ENCODE measurements at regions not wholly inside any gene's neighbourhood (a gene's known extent, or its start where the extent isn't known, plus 50 kb on each side); places are given as distances from the start of the nearest gene placed in this dataset.
A peak's percentile ranks its signal among the peaks of the same experiment; 100 is the strongest.

- TF ChIP-seq, protein P1, sequence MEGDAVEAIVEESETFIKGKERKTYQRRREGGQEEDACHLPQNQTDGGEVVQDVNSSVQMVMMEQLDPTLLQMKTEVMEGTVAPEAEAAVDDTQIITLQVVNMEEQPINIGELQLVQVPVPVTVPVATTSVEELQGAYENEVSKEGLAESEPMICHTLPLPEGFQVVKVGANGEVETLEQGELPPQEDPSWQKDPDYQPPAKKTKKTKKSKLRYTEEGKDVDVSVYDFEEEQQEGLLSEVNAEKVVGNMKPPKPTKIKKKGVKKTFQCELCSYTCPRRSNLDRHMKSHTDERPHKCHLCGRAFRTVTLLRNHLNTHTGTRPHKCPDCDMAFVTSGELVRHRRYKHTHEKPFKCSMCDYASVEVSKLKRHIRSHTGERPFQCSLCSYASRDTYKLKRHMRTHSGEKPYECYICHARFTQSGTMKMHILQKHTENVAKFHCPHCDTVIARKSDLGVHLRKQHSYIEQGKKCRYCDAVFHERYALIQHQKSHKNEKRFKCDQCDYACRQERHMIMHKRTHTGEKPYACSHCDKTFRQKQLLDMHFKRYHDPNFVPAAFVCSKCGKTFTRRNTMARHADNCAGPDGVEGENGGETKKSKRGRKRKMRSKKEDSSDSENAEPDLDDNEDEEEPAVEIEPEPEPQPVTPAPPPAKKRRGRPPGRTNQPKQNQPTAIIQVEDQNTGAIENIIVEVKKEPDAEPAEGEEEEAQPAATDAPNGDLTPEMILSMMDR (IDR thresholded peaks at IDR 0.05; ENCODE audit: low read length, missing control alignments) = no peak
- no peak overlapping the region for H3K4me3 ChIP-seq (replicated peaks; ENCODE audit: low read depth, low read length)
- DNase-seq (ENCODE audit: low read depth) = no peak
Observed at GRCh38 chr1:29648798-29649188, 412.5 kb downstream of the PTPRU start.

GRCh38 chr1:29648026-29648425 is 411.7 kb downstream of the PTPRU start:
- no peak for DNase-seq (ENCODE audit: low read depth)
- TF ChIP-seq, protein P1 (IDR thresholded peaks at IDR 0.05; ENCODE audit: low read length, missing control alignments) = no peak
- H3K4me3 ChIP-seq (replicated peaks; ENCODE audit: low read depth, low read length) = no peak overlapping the region

DNA sequence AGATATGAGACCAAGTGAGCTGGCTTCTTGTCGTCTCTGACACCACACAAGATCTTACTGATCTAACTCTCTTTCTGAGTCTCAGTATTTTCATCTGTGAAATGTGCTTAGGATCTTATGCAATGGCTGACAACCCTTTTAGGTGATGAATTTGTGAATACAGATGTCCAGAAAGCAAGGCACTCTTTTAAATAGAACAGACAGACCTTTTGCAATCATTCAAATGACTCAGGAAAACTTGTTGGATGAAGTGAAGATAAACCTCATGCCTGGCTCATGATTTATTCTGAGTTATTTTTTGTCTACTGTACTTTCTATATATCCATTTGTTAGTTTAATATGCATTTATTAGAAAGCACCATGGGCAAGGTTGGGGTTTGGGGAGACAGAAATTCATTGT is 411.3 kb downstream of the PTPRU start:
- DNase-seq (ENCODE audit: low read depth) = peak; percentile 21
- no peak overlapping the region for H3K4me3 ChIP-seq (replicated peaks; ENCODE audit: low read depth, low read length)
- TF ChIP-seq, protein P1 (IDR thresholded peaks at IDR 0.05; ENCODE audit: low read length, missing control alignments) = no peak

DNA sequence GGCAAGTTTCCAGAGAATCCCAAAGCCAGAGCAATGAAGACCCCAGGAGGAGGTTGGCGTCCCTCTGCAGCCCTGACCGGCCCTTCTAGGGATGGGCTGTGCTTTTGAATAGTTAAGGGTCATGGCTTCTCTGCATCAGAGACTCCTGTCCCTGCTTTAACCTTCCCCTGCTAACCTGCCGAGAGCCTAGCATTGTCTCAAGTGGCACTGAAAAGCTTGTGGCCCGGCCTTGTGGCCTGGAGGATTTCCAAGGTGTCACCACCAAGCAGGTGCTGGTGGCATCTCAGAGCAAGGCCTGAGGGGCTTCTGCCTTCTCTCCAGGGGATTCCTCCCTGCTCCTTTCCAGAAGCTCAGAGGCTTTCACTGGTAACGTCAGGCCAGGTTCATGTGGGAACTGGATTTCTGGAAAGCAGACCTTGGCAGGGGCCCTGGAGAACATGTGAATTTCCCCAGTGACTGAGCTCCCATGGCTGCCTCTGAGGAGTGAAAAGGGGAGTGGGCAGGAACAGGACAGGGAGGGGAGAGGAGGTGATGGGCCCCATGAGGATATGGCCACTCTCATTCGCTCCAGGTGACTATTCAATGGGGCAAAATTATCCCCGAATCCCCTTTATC is 409.9 kb downstream of the PTPRU start:
- TF ChIP-seq, protein P1 (IDR thresholded peaks at IDR 0.05; ENCODE audit: low read length, missing control alignments) = no peak
- DNase-seq (ENCODE audit: low read depth) = no peak
- no peak overlapping the region for H3K4me3 ChIP-seq (replicated peaks; ENCODE audit: low read depth, low read length)

- no peak for DNase-seq (ENCODE audit: low read depth)
- no peak overlapping the region for H3K4me3 ChIP-seq (replicated peaks; ENCODE audit: low read depth, low read length)
- TF ChIP-seq, protein P1 (IDR thresholded peaks at IDR 0.05; ENCODE audit: low read length, missing control alignments) = no peak
Observed at GRCh38 chr1:29645586-29645985, 409.3 kb downstream of the PTPRU start.

- DNase-seq (ENCODE audit: low read depth) = no peak
- TF ChIP-seq, protein P1 (IDR thresholded peaks at IDR 0.05; ENCODE audit: low read length, missing control alignments) = no peak
- no peak overlapping the region for H3K4me3 ChIP-seq (replicated peaks; ENCODE audit: low read depth, low read length)
Observed at GRCh38 chr1:29644812-29645211, 408.5 kb downstream of the PTPRU start.

DNA sequence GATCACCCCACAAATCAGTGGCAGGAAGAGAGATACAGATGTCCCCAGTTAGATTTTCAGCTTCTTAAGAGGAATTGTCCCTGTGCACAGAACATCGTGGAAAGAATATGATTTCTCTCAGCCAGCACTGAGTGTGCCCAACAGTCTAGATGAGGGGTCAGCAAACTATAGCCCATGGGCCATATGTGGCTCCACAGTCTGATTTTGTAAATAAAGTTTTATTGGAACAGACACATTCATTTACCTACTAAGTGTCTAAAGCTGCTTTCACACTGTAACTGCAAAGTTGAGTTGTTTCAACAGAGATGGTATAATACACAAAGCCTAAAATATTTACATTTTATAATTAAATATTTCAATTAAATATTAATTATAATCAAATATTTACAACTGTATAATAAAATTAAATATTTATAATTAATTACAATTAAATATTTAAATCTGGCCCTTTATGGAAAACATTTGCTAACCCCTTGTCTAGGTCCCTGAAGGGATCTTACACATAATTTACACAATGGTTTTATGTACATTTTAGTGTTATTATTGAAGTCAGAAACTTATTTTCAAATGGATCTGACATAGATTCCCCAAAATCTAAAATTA is 407.6 kb downstream of the PTPRU start:
- TF ChIP-seq, protein P1 (IDR thresholded peaks at IDR 0.05; ENCODE audit: low read length, missing control alignments) = no peak

More for the DNA sequence above, 407.6 kb downstream of the PTPRU start:
- no peak overlapping the region for H3K4me3 ChIP-seq (replicated peaks; ENCODE audit: low read depth, low read length)
- DNase-seq (ENCODE audit: low read depth) = no peak

All from fibroblast of pulmonary artery (primary cell).